Activated CD8-positive, alpha-beta memory T cell treated with anti-CD3 and anti-CD28 coated beads for 1 hour (primary cell): ENCODE measurements at regions not wholly inside any gene's neighbourhood (a gene's known extent, or its start where the extent isn't known, plus 50 kb on each side); places are given as distances from the start of the nearest gene placed in this dataset.

Experiments used
- DNase-seq, 2 donors: peaks; one replicate each; pipeline ENCODE4 v3.0.0-alpha.2; 2020; ENCODE audit warnings: low read depth in 1 of 2; ENCODE audit errors: extremely low read depth in 1 of 2

GRCh38 chr6:163630991-163631390, 216.5 kb downstream of the QKI start:
- no peak for DNase-seq

GRCh38 chr6:163630572-163630971, 216.1 kb downstream of the QKI start:
- no peak for DNase-seq

- DNase-seq, result no peak
Observed at GRCh38 chr6:163630096-163630495, 215.6 kb downstream of the QKI start.
